GM18520 (cell line): ENCODE measurements at regions not wholly inside any gene's neighbourhood (a gene's known extent, or its start where the extent isn't known, plus 50 kb on each side); places are given as distances from the start of the nearest gene placed in this dataset.
A peak's percentile ranks its signal among the peaks of the same experiment; 100 is the strongest.

Experiments used
- ATAC-seq: cut with Tn5 transposase; IDR thresholded peaks from one replicate; pipeline ENCODE4 v1.9.1; 2021; ENCODE audit not compliant: unreplicated experiment

GRCh38 chr11:81072273-81072672 is 1631.4 kb upstream of the TENM4 start:
- no peak for ATAC-seq

GRCh38 chr11:81071606-81072005 is 1630.8 kb upstream of the TENM4 start:
- ATAC-seq: no peak

- peak; percentile 50 for ATAC-seq
These were observed 1630.1 kb upstream of the TENM4 start for GRCh38 chr11:81070948-81071347.

- no peak for ATAC-seq
These were observed 1618.5 kb upstream of the TENM4 start for GRCh38 chr11:81059356-81059755.

- ATAC-seq: no peak
These were observed 1611.7 kb upstream of the TENM4 start for GRCh38 chr11:81052344-81053158.

- ATAC-seq: no peak
These were observed 1599.2 kb upstream of the TENM4 start for GRCh38 chr11:81039916-81040524.

GRCh38 chr11:81036168-81036870 is 1595.5 kb upstream of the TENM4 start:
- ATAC-seq: no peak

- ATAC-seq: no peak
These were observed 1593.1 kb upstream of the TENM4 start for GRCh38 chr11:81033779-81034540.

GRCh38 chr11:81032906-81033305 is 1592.1 kb upstream of the TENM4 start:
- ATAC-seq: no peak

GRCh38 chr11:81030186-81030585 is 1589.4 kb upstream of the TENM4 start:
- no peak for ATAC-seq

GRCh38 chr11:81026032-81026431 is 1585.2 kb upstream of the TENM4 start:
- ATAC-seq: no peak

GRCh38 chr11:81022057-81022456 is 1581.2 kb upstream of the TENM4 start:
- ATAC-seq: no peak

- ATAC-seq: no peak
These were observed 1569.8 kb upstream of the TENM4 start for GRCh38 chr11:81010631-81011030.

- no peak for ATAC-seq
These were observed 1566.2 kb upstream of the TENM4 start for GRCh38 chr11:81007046-81007445.

- ATAC-seq: peak; percentile 71
These were observed 1564.8 kb upstream of the TENM4 start for GRCh38 chr11:81005595-81005994.

GRCh38 chr11:81004576-81004975 is 1563.7 kb upstream of the TENM4 start:
- ATAC-seq: no peak

GRCh38 chr11:81002374-81002773 is 1561.5 kb upstream of the TENM4 start:
- no peak for ATAC-seq

- ATAC-seq: no peak
These were observed 1559.9 kb upstream of the TENM4 start for GRCh38 chr11:81000735-81001134.

GRCh38 chr11:81000334-81000733 is 1559.5 kb upstream of the TENM4 start:
- ATAC-seq: no peak

GRCh38 chr11:80995523-80995922 is 1554.7 kb upstream of the TENM4 start:
- ATAC-seq: no peak

- no peak for ATAC-seq
These were observed 1552.7 kb upstream of the TENM4 start for GRCh38 chr11:80993536-80993935.
